ENCODE measurements at regions not wholly inside any gene's neighbourhood (a gene's known extent, or its start where the extent isn't known, plus 50 kb on each side); places are given as distances from the start of the nearest gene placed in this dataset.

DNA sequence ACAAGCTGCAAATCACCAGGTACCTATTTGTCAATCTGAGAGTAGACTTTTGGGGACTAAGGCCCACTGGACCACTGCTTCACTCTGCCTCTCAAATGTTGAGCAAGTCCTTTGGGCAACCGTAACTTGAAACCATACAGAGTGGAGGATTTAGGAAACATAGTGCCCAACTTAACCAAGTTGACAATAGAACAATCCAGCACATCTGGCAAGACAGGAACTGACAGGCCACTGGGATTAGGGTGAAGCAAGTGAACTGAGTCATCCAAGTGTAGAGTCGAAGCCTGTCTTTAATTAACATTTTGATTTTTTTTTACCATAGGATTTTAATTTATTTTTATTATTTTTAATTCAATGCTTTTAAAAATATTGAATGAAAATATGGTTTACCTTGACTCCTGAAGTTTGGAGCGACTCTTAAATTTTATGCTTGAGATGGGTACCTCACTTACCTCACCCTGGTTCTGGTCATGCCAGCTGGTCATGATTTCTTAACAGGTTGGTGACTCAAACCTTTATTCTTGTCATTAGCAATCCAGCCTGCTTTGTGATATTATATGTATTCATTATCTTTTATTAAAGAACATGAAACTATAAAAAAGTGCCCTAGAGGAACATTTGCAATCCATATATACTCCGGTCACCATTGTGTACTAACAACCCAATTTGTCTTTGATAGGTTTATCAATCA lies 312.1 kb upstream of the DEFB112 start:
- TF ChIP-seq POLR2A (IDR thresholded peaks at IDR 0.05) (no peak), CTCF (IDR thresholded peaks at IDR 0.05) (no peak), POLR2AphosphoS5 (IDR thresholded peaks at IDR 0.05) (no peak), EP300 (IDR thresholded peaks at IDR 0.05) (no peak)

All from stomach (tissue), 4 donors.